ENCODE measurements at regions not wholly inside any gene's neighbourhood (a gene's known extent, or its start where the extent isn't known, plus 50 kb on each side); places are given as distances from the start of the nearest gene placed in this dataset.

DNA sequence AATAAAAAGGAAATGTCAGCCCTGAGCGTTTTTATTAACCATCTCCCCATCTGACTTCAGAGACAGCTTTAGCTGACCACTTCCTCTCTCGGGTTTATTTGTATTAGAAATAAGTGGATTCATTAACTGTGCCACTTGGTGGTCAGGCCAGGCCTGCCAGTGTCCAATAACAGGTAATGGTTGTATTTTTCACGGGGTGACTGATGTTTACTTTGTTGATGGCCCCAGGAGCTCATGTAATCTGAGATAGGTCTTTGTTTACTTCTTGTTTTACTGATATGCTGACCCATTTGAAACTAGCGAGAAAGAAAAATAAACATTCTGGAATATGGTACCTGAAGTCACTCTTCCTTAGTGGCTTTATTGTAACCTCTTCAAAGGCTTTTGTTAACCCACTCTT is 504.3 kb upstream of the SLC35B3 start:
- ChIA-PET CTCF (no interaction called here), POLR2A (no interaction called here)
- H3K79me2 ChIP-seq (ENCODE audit: control insufficient read depth, insufficient read depth, low read length): no peaks in the 10 kb centered on the region
- H3K4me2 ChIP-seq (ENCODE audit: insufficient read depth, low read length): no peak overlapping the region
- dilution Hi-C loops (cut with MboI; ENCODE audit: extremely low pct_ligation_motif_present, low sequenced_read_pairs) (no loop called here), intact Hi-C loops (cut with micrococcal nuclease) (no loop called here)
- H3K9ac ChIP-seq (replicated peaks; ENCODE audit: extremely low read depth, insufficient read depth, low read length): no peak overlapping the region
- no peak for DNase-seq (ENCODE audit: low read depth, low spot score)
- TF ChIP-seq POLR2AphosphoS5 (IDR thresholded peaks at IDR 0.05; ENCODE audit: insufficient read depth, low read depth, low read length): no peak
- no peak for TF ChIP-seq MYC (IDR thresholded peaks at IDR 0.05; ENCODE audit: low read depth, low read length)
- no peak for TF ChIP-seq FOS (IDR thresholded peaks at IDR 0.05; ENCODE audit: borderline replicate concordance, insufficient read depth, low read length)
- TF ChIP-seq MAX (IDR thresholded peaks at IDR 0.05; ENCODE audit: insufficient read depth, insufficient read length): no peak
- TF ChIP-seq POLR2A (IDR thresholded peaks at IDR 0.05; ENCODE audit: low read depth, low read length): no peak
- no peak for TF ChIP-seq EZH2 (IDR thresholded peaks at IDR 0.05; ENCODE audit: borderline replicate concordance, low read depth, low read length, severe bottlenecking)
- TF ChIP-seq GATA2 (IDR thresholded peaks at IDR 0.05; ENCODE audit: insufficient read depth, insufficient read length, low read depth, low read length): no peak
- TF ChIP-seq CTCF (IDR thresholded peaks at IDR 0.05; ENCODE audit: extremely low read depth in 1 of 2, insufficient read depth in 1 of 2, low read depth in 1 of 2, low read length in 2 of 2): no peak
- no peak for TF ChIP-seq JUN (IDR thresholded peaks at IDR 0.05; ENCODE audit: borderline replicate concordance, insufficient read depth, insufficient read length, low read depth)
- no peaks in the 10 kb centered on the region for H3K36me3 ChIP-seq (ENCODE audit: control insufficient read depth in 2 of 2, extremely low read depth in 1 of 2, insufficient read depth in 2 of 2, low read length in 2 of 2)
- H3K4me3 ChIP-seq (replicated peaks in 1 of 3; ENCODE audit: insufficient read depth in 1 of 3, low read depth in 1 of 3, low read length in 3 of 3): no peak overlapping the region
- H4K20me1 ChIP-seq (replicated peaks; ENCODE audit: control insufficient read depth, extremely low read depth, insufficient read depth, low read length): no peaks in the 10 kb centered on the region
- BruUV-seq (replicated peaks): no TSS peak
- H3K27ac ChIP-seq (ENCODE audit: insufficient read depth, low read depth, low read length): no peak overlapping the region
- no peak for FAIRE-seq
- no peaks in the 10 kb centered on the region for H3K27me3 ChIP-seq (ENCODE audit: control insufficient read depth in 2 of 2, insufficient read depth in 2 of 2, low read length in 2 of 2)
- H3K9me1 ChIP-seq (replicated peaks; ENCODE audit: control insufficient read depth, extremely low read depth, insufficient read depth, low read length): no peaks in the 10 kb centered on the region
- H3K4me1 ChIP-seq (ENCODE audit: control insufficient read depth, extremely low read depth, insufficient read depth, low read length): no peaks in the 10 kb centered on the region
- no peak overlapping the region for H2AFZ ChIP-seq (ENCODE audit: low read depth, low read length)
- peaks cover 2% of the 10 kb centered on the region for H3K9me3 ChIP-seq (replicated peaks; ENCODE audit: control insufficient read depth, insufficient read depth, low read length)
